ENCODE measurements at regions not wholly inside any gene's neighbourhood (a gene's known extent, or its start where the extent isn't known, plus 50 kb on each side); places are given as distances from the start of the nearest gene placed in this dataset.
"Not testable (repeated sequence)": the region's sequence is repeated elsewhere in the genome, so short reads cannot be mapped to it uniquely, and the experiment has no call there.

- Histone ChIP-seq H3K79me2 (ENCODE audit: low read length) (no peaks in the 10 kb centered on the region), H3K9ac (ENCODE audit: low read length) (no peak overlapping the region), H3K36me3 (ENCODE audit: insufficient read depth, low read length) (no peaks in the 10 kb centered on the region), H3K4me3 (ENCODE audit: low read length) (no peak overlapping the region), H3K27me3 (ENCODE audit: low read length) (no peaks in the 10 kb centered on the region), H3K9me3 (ENCODE audit: low read length) (no peaks in the 10 kb centered on the region), H2AFZ (ENCODE audit: low read length) (no peak overlapping the region), H3K4me2 (ENCODE audit: low read depth, low read length, poor library complexity, severe bottlenecking) (no peak overlapping the region), H3K27ac (ENCODE audit: low read length) (no peak overlapping the region), H3K9me2 (replicated peaks; ENCODE audit: insufficient read depth, low read length) (no peaks in the 10 kb centered on the region), H3K4me1 (ENCODE audit: low read length) (no peaks in the 10 kb centered on the region), H4K20me1 (ENCODE audit: insufficient read depth, low read depth, low read length) (no peaks in the 10 kb centered on the region)
- DNase-seq = no peak
These were observed 99.6 kb downstream of the ZBTB18 start for GRCh38 chr1:244150665-244151064.

- H4K20me1 ChIP-seq (ENCODE audit: insufficient read depth, low read depth, low read length) = no peaks in the 10 kb centered on the region
- DNase-seq = no peak
- no peak overlapping the region for H3K4me3 ChIP-seq (ENCODE audit: low read length)
- no peaks in the 10 kb centered on the region for H3K4me1 ChIP-seq (ENCODE audit: low read length)
- H3K79me2 ChIP-seq (ENCODE audit: low read length) = no peaks in the 10 kb centered on the region
- no peaks in the 10 kb centered on the region for H3K36me3 ChIP-seq (ENCODE audit: insufficient read depth, low read length)
- no peaks in the 10 kb centered on the region for H3K27me3 ChIP-seq (ENCODE audit: low read length)
- no peak overlapping the region for H2AFZ ChIP-seq (ENCODE audit: low read length)
- no peak overlapping the region for H3K4me2 ChIP-seq (ENCODE audit: low read depth, low read length, poor library complexity, severe bottlenecking)
- H3K9ac ChIP-seq (ENCODE audit: low read length) = no peak overlapping the region
- H3K27ac ChIP-seq (ENCODE audit: low read length) = no peak overlapping the region
- H3K9me3 ChIP-seq (ENCODE audit: low read length) = no peaks in the 10 kb centered on the region
- H3K9me2 ChIP-seq (replicated peaks; ENCODE audit: insufficient read depth, low read length) = no peaks in the 10 kb centered on the region
These were observed 100.5 kb downstream of the ZBTB18 start for GRCh38 chr1:244151537-244151936.

- Histone ChIP-seq H3K9ac (ENCODE audit: low read length) (no peak overlapping the region), H3K79me2 (ENCODE audit: low read length) (no peaks in the 10 kb centered on the region), H3K36me3 (ENCODE audit: insufficient read depth, low read length) (no peaks in the 10 kb centered on the region), H3K9me3 (ENCODE audit: low read length) (no peaks in the 10 kb centered on the region), H4K20me1 (ENCODE audit: insufficient read depth, low read depth, low read length) (no peaks in the 10 kb centered on the region), H3K4me1 (ENCODE audit: low read length) (no peaks in the 10 kb centered on the region), H3K9me2 (replicated peaks; ENCODE audit: insufficient read depth, low read length) (no peaks in the 10 kb centered on the region), H3K27ac (ENCODE audit: low read length) (no peak overlapping the region), H3K4me2 (ENCODE audit: low read depth, low read length, poor library complexity, severe bottlenecking) (no peak overlapping the region), H3K27me3 (ENCODE audit: low read length) (no peaks in the 10 kb centered on the region), H2AFZ (ENCODE audit: low read length) (no peak overlapping the region), H3K4me3 (ENCODE audit: low read length) (no peak overlapping the region)
- DNase-seq = no peak
These were observed 103.4 kb downstream of the ZBTB18 start for GRCh38 chr1:244154508-244154871.

- no peaks in the 10 kb centered on the region for H3K79me2 ChIP-seq (ENCODE audit: low read length)
- no peak overlapping the region for H3K4me2 ChIP-seq (ENCODE audit: low read depth, low read length, poor library complexity, severe bottlenecking)
- H3K27me3 ChIP-seq (ENCODE audit: low read length) = no peaks in the 10 kb centered on the region
- H3K36me3 ChIP-seq (ENCODE audit: insufficient read depth, low read length) = no peaks in the 10 kb centered on the region
- no peak overlapping the region for H2AFZ ChIP-seq (ENCODE audit: low read length)
- H3K9ac ChIP-seq (ENCODE audit: low read length) = no peak overlapping the region
- no peaks in the 10 kb centered on the region for H3K9me3 ChIP-seq (ENCODE audit: low read length)
- no peaks in the 10 kb centered on the region for H4K20me1 ChIP-seq (ENCODE audit: insufficient read depth, low read depth, low read length)
- no peak for DNase-seq
- H3K9me2 ChIP-seq (replicated peaks; ENCODE audit: insufficient read depth, low read length) = no peaks in the 10 kb centered on the region
- H3K4me1 ChIP-seq (ENCODE audit: low read length) = no peaks in the 10 kb centered on the region
- no peak overlapping the region for H3K27ac ChIP-seq (ENCODE audit: low read length)
- no peak overlapping the region for H3K4me3 ChIP-seq (ENCODE audit: low read length)
These were observed 103.9 kb downstream of the ZBTB18 start for GRCh38 chr1:244154872-244155531.

GRCh38 chr1:244155661-244156060 lies 104.6 kb downstream of the ZBTB18 start:
- H3K36me3 ChIP-seq (ENCODE audit: insufficient read depth, low read length) = no peaks in the 10 kb centered on the region
- H3K9ac ChIP-seq (ENCODE audit: low read length) = no peak overlapping the region
- H3K79me2 ChIP-seq (ENCODE audit: low read length) = no peaks in the 10 kb centered on the region
- H3K27me3 ChIP-seq (ENCODE audit: low read length) = no peaks in the 10 kb centered on the region
- no peaks in the 10 kb centered on the region for H3K9me3 ChIP-seq (ENCODE audit: low read length)
- H2AFZ ChIP-seq (ENCODE audit: low read length) = no peak overlapping the region
- H3K4me2 ChIP-seq (ENCODE audit: low read depth, low read length, poor library complexity, severe bottlenecking) = no peak overlapping the region
- no peaks in the 10 kb centered on the region for H4K20me1 ChIP-seq (ENCODE audit: insufficient read depth, low read depth, low read length)
- no peak overlapping the region for H3K4me3 ChIP-seq (ENCODE audit: low read length)
- no peaks in the 10 kb centered on the region for H3K9me2 ChIP-seq (replicated peaks; ENCODE audit: insufficient read depth, low read length)
- H3K27ac ChIP-seq (ENCODE audit: low read length) = no peak overlapping the region
- H3K4me1 ChIP-seq (ENCODE audit: low read length) = no peaks in the 10 kb centered on the region
- no peak for DNase-seq

GRCh38 chr1:244156617-244157016 lies 105.5 kb downstream of the ZBTB18 start:
- not testable (repeated sequence) for H3K4me2 ChIP-seq (ENCODE audit: low read depth, low read length, poor library complexity, severe bottlenecking); H4K20me1 ChIP-seq (ENCODE audit: insufficient read depth, low read depth, low read length); H3K27me3 ChIP-seq (ENCODE audit: low read length); H3K9me2 ChIP-seq (replicated peaks; ENCODE audit: insufficient read depth, low read length); H3K27ac ChIP-seq (ENCODE audit: low read length); H3K9me3 ChIP-seq (ENCODE audit: low read length); H3K9ac ChIP-seq (ENCODE audit: low read length); DNase-seq; H2AFZ ChIP-seq (ENCODE audit: low read length); H3K36me3 ChIP-seq (ENCODE audit: insufficient read depth, low read length); H3K4me1 ChIP-seq (ENCODE audit: low read length); H3K79me2 ChIP-seq (ENCODE audit: low read length); H3K4me3 ChIP-seq (ENCODE audit: low read length)

- Histone ChIP-seq H3K4me2 (ENCODE audit: low read depth, low read length, poor library complexity, severe bottlenecking) (no peak overlapping the region), H3K79me2 (ENCODE audit: low read length) (no peaks in the 10 kb centered on the region), H3K9me2 (replicated peaks; ENCODE audit: insufficient read depth, low read length) (no peaks in the 10 kb centered on the region), H2AFZ (ENCODE audit: low read length) (no peak overlapping the region), H3K27ac (ENCODE audit: low read length) (no peak overlapping the region), H3K9me3 (ENCODE audit: low read length) (no peaks in the 10 kb centered on the region), H3K9ac (ENCODE audit: low read length) (no peak overlapping the region), H3K27me3 (ENCODE audit: low read length) (no peaks in the 10 kb centered on the region), H3K4me3 (ENCODE audit: low read length) (no peak overlapping the region), H4K20me1 (ENCODE audit: insufficient read depth, low read depth, low read length) (no peaks in the 10 kb centered on the region), H3K36me3 (ENCODE audit: insufficient read depth, low read length) (no peaks in the 10 kb centered on the region), H3K4me1 (ENCODE audit: low read length) (no peaks in the 10 kb centered on the region)
- DNase-seq = no peak
These were observed 106.8 kb downstream of the ZBTB18 start for GRCh38 chr1:244157731-244158438.

GRCh38 chr1:244159646-244160045 lies 108.6 kb downstream of the ZBTB18 start:
- Histone ChIP-seq H3K27ac (ENCODE audit: low read length) (no peak overlapping the region), H3K27me3 (ENCODE audit: low read length) (no peaks in the 10 kb centered on the region)

More at GRCh38 chr1:244159646-244160045, 108.6 kb downstream of the ZBTB18 start:
- Histone ChIP-seq H3K4me3 (ENCODE audit: low read length) (no peak overlapping the region), H3K4me2 (ENCODE audit: low read depth, low read length, poor library complexity, severe bottlenecking) (no peak overlapping the region), H3K79me2 (ENCODE audit: low read length) (no peaks in the 10 kb centered on the region), H4K20me1 (ENCODE audit: insufficient read depth, low read depth, low read length) (no peaks in the 10 kb centered on the region), H3K4me1 (ENCODE audit: low read length) (no peaks in the 10 kb centered on the region), H2AFZ (ENCODE audit: low read length) (no peak overlapping the region), H3K9me2 (replicated peaks; ENCODE audit: insufficient read depth, low read length) (no peaks in the 10 kb centered on the region), H3K9me3 (ENCODE audit: low read length) (no peaks in the 10 kb centered on the region), H3K36me3 (ENCODE audit: insufficient read depth, low read length) (no peaks in the 10 kb centered on the region), H3K9ac (ENCODE audit: low read length) (no peak overlapping the region)
- no peak for DNase-seq
